Keratinocyte (primary cell): ENCODE measurements at regions not wholly inside any gene's neighbourhood (a gene's known extent, or its start where the extent isn't known, plus 50 kb on each side); places are given as distances from the start of the nearest gene placed in this dataset.
"Not testable (repeated sequence)": the region's sequence is repeated elsewhere in the genome, so short reads cannot be mapped to it uniquely, and the experiment has no call there.

ENCODE experiments used
- EZH2 ChIP-seq: IDR thresholded peaks from one replicate; pipeline ENCODE4 v1.6.1; 2012; ENCODE audit warnings: inconsistent platforms, mild to moderate bottlenecking, low read length, moderate library complexity
- TF ChIP-seq, protein P1 (sequence below), 3 experiments: IDR thresholded peaks in 1 of 3; conservative IDR thresholded peaks in 1 of 3; optimal IDR thresholded peaks in 1 of 3; 2 replicates in 2 of 3; 3 replicates in 1 of 3; pipeline versions ENCODE3 to v1.5.1; 2011; ENCODE audit warnings: low read length in 3 of 3, mild to moderate bottlenecking in 3 of 3, moderate library complexity in 2 of 3, control low read depth in 1 of 3, inconsistent platforms in 1 of 3; ENCODE audit not compliant: insufficient read depth in 2 of 3; ENCODE audit errors: extremely low read depth in 1 of 3

- TF ChIP-seq, protein P1, sequence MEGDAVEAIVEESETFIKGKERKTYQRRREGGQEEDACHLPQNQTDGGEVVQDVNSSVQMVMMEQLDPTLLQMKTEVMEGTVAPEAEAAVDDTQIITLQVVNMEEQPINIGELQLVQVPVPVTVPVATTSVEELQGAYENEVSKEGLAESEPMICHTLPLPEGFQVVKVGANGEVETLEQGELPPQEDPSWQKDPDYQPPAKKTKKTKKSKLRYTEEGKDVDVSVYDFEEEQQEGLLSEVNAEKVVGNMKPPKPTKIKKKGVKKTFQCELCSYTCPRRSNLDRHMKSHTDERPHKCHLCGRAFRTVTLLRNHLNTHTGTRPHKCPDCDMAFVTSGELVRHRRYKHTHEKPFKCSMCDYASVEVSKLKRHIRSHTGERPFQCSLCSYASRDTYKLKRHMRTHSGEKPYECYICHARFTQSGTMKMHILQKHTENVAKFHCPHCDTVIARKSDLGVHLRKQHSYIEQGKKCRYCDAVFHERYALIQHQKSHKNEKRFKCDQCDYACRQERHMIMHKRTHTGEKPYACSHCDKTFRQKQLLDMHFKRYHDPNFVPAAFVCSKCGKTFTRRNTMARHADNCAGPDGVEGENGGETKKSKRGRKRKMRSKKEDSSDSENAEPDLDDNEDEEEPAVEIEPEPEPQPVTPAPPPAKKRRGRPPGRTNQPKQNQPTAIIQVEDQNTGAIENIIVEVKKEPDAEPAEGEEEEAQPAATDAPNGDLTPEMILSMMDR (optimal IDR thresholded peaks at IDR 0.05 in 1 of 3, IDR thresholded peaks at IDR 0.05 in 1 of 3, conservative IDR thresholded peaks at IDR 0.05 in 1 of 3; ENCODE audit: extremely low read depth in 1 of 3, insufficient read depth in 2 of 3, low read length in 3 of 3): not testable (repeated sequence)
- TF ChIP-seq EZH2: not testable (repeated sequence)
Observed at GRCh38 chr16:88186889-88187870, 195.6 kb upstream of the ZNF469 start.
